NB4 (cell line): ENCODE measurements at regions not wholly inside any gene's neighbourhood (a gene's known extent, or its start where the extent isn't known, plus 50 kb on each side); places are given as distances from the start of the nearest gene placed in this dataset.

Source experiments
- DNase-seq: peaks from one replicate; pipeline ENCODE4 v3.0.0; 2010; ENCODE audit warnings: low read depth
- H3K4me3 ChIP-seq: one replicate; pipeline ENCODE4 v1.5.1; 2011; ENCODE audit warnings: mild to moderate bottlenecking, low read depth, low read length, moderate library complexity
- CTCF ChIP-seq: IDR thresholded peaks from one replicate; pipeline ENCODE4 v1.5.1; 2012; ENCODE audit warnings: low read depth, low read length
- MAX ChIP-seq: IDR thresholded peaks from 2 replicates; pipeline ENCODE4 v1.6.1; 2011; ENCODE audit warnings: low read depth, low read length
- MYC ChIP-seq: IDR thresholded peaks from 2 replicates; pipeline ENCODE4 v1.6.1; 2011; ENCODE audit warnings: low read depth, low read length
- POLR2A ChIP-seq: IDR thresholded peaks from 2 replicates; pipeline ENCODE4 v1.6.1; 2011; ENCODE audit warnings: mild to moderate bottlenecking; ENCODE audit not compliant: insufficient read length; ENCODE audit errors: extremely low read depth

GRCh38 chrX:109928596-109929335 lies 74.1 kb upstream of the TMEM164 start:
- H3K4me3 ChIP-seq: no peak overlapping the region
- DNase-seq: no peak
- TF ChIP-seq CTCF: no peak
- no peak for TF ChIP-seq MAX
- no peak for TF ChIP-seq POLR2A
- no peak for TF ChIP-seq MYC

GRCh38 chrX:109931677-109932076 lies 71.2 kb upstream of the TMEM164 start:
- H3K4me3 ChIP-seq: no peak overlapping the region
- no peak for TF ChIP-seq CTCF
- TF ChIP-seq MAX: no peak
- TF ChIP-seq MYC: no peak
- TF ChIP-seq POLR2A: no peak
- DNase-seq: no peak

- TF ChIP-seq POLR2A: no peak
- TF ChIP-seq MYC: no peak
- no peak for TF ChIP-seq MAX
- TF ChIP-seq CTCF: no peak
- no peak for DNase-seq
- H3K4me3 ChIP-seq: no peak overlapping the region
Observed at GRCh38 chrX:109934434-109934833, 68.5 kb upstream of the TMEM164 start.

- H3K4me3 ChIP-seq: no peak overlapping the region
- TF ChIP-seq CTCF (no peak), MYC (no peak), POLR2A (no peak), MAX (no peak)
Observed at GRCh38 chrX:109934935-109935334, 68.0 kb upstream of the TMEM164 start.

GRCh38 chrX:109936114-109936513 lies 66.8 kb upstream of the TMEM164 start:
- TF ChIP-seq CTCF: no peak
- no peak for TF ChIP-seq MYC
- no peak for TF ChIP-seq MAX
- TF ChIP-seq POLR2A: no peak
- H3K4me3 ChIP-seq: no peak overlapping the region

More at GRCh38 chrX:109934935-109935334, 68.0 kb upstream of the TMEM164 start:
- no peak for DNase-seq

More at GRCh38 chrX:109936114-109936513, 66.8 kb upstream of the TMEM164 start:
- no peak for DNase-seq
